ENCODE measurements at regions not wholly inside any gene's neighbourhood (a gene's known extent, or its start where the extent isn't known, plus 50 kb on each side); places are given as distances from the start of the nearest gene placed in this dataset.
A peak's percentile ranks its signal among the peaks of the same experiment; 100 is the strongest.

- no peak for DNase-seq
Measured at GRCh38 chr14:98154254-98154653, 1117.7 kb downstream of the BCL11B start.

GRCh38 chr14:98156411-98156810 lies 1115.6 kb downstream of the BCL11B start:
- no peak for DNase-seq

GRCh38 chr14:98160901-98161300 lies 1111.1 kb downstream of the BCL11B start:
- DNase-seq, result no peak

GRCh38 chr14:98161356-98161755 lies 1110.6 kb downstream of the BCL11B start:
- no peak for DNase-seq

- no peak for DNase-seq
Measured at GRCh38 chr14:98162856-98163805, 1108.9 kb downstream of the BCL11B start.

- no peak for DNase-seq
Measured at GRCh38 chr14:98163873-98164272, 1108.1 kb downstream of the BCL11B start.

- no peak for DNase-seq
Measured at GRCh38 chr14:98165976-98166375, 1106.0 kb downstream of the BCL11B start.

- DNase-seq, result no peak
Measured at GRCh38 chr14:98167275-98167674, 1104.7 kb downstream of the BCL11B start.

GRCh38 chr14:98167705-98168104 lies 1104.3 kb downstream of the BCL11B start:
- no peak for DNase-seq

GRCh38 chr14:98168211-98168985 lies 1103.6 kb downstream of the BCL11B start:
- DNase-seq, result no peak

- DNase-seq, result no peak
Measured at GRCh38 chr14:98169170-98169587, 1102.8 kb downstream of the BCL11B start.

GRCh38 chr14:98170575-98170974 lies 1101.4 kb downstream of the BCL11B start:
- no peak for DNase-seq

GRCh38 chr14:98171654-98172053 lies 1100.3 kb downstream of the BCL11B start:
- no peak for DNase-seq

GRCh38 chr14:98172243-98172778 lies 1099.7 kb downstream of the BCL11B start:
- DNase-seq, result no peak

GRCh38 chr14:98173305-98173704 lies 1098.7 kb downstream of the BCL11B start:
- DNase-seq, result no peak

GRCh38 chr14:98174041-98174440 lies 1098.0 kb downstream of the BCL11B start:
- DNase-seq, result no peak

- no peak for DNase-seq
Measured at GRCh38 chr14:98175436-98175835, 1096.6 kb downstream of the BCL11B start.

- DNase-seq, result no peak
Measured at GRCh38 chr14:98175881-98176280, 1096.1 kb downstream of the BCL11B start.

- DNase-seq, result no peak
Measured at GRCh38 chr14:98176892-98177291, 1095.1 kb downstream of the BCL11B start.

- peak; percentile 78 for DNase-seq
Measured at GRCh38 chr14:98177551-98177950, 1094.4 kb downstream of the BCL11B start.

- no peak for DNase-seq
Measured at GRCh38 chr14:98181241-98181640, 1090.8 kb downstream of the BCL11B start.

- peak; percentile 40 for DNase-seq
Measured at GRCh38 chr14:98181768-98182167, 1090.2 kb downstream of the BCL11B start.

- DNase-seq, result peak; percentile 66
Measured at GRCh38 chr14:98182393-98183055, 1089.5 kb downstream of the BCL11B start.
